Fibroblast of lung (primary cell): ENCODE measurements at regions not wholly inside any gene's neighbourhood (a gene's known extent, or its start where the extent isn't known, plus 50 kb on each side); places are given as distances from the start of the nearest gene placed in this dataset.

Source experiments
- DNase-seq, 2 donors: peaks; one replicate each; pipeline versions ENCODE4 v3.0.0 to v3.0.0-alpha.2; 2010; ENCODE audit warnings: low read depth in 2 of 2
- H2AFZ ChIP-seq: 2 replicates; pipeline ENCODE4 v1.5.1; 2012; ENCODE audit warnings: low read length, control low read depth, inconsistent platforms
- H3K27ac ChIP-seq: 2 replicates; pipeline ENCODE4 v1.5.1; 2011; ENCODE audit warnings: low read length, control low read depth; ENCODE audit not compliant: insufficient read depth
- H3K27me3 ChIP-seq: 2 replicates; pipeline ENCODE4 v1.5.1; 2011; ENCODE audit warnings: mild to moderate bottlenecking, low read length; ENCODE audit not compliant: control insufficient read depth, insufficient read depth
- H3K36me3 ChIP-seq: 2 replicates; pipeline ENCODE4 v1.5.1; 2011; ENCODE audit warnings: low read length; ENCODE audit not compliant: control insufficient read depth, insufficient read depth
- H3K4me1 ChIP-seq: 2 replicates; pipeline ENCODE4 v1.5.1; 2011; ENCODE audit warnings: low read length; ENCODE audit not compliant: control insufficient read depth, insufficient read depth; ENCODE audit errors: extremely low read depth
- H3K4me2 ChIP-seq: 2 replicates; pipeline ENCODE4 v1.5.1; 2011; ENCODE audit warnings: low read length, control low read depth; ENCODE audit not compliant: insufficient read depth; ENCODE audit errors: extremely low read depth
- H3K4me3 ChIP-seq, 4 experiments: fragments of 200-600 bp in 1 of 4; sonication (generic) in 1 of 4; replicated peaks in 1 of 4; 2 replicates each; pipeline ENCODE4 v1.5.1; 2011 to 2016; ENCODE audit warnings: low read length in 4 of 4, low read depth in 3 of 4, mild to moderate bottlenecking in 3 of 4, control low read depth in 2 of 4, inconsistent platforms in 1 of 4, mixed read lengths in 1 of 4; ENCODE audit not compliant: insufficient read depth in 1 of 4; ENCODE audit errors: control extremely low read depth in 1 of 4
- H3K79me2 ChIP-seq: 2 replicates; pipeline ENCODE4 v1.5.1; 2012; ENCODE audit warnings: mild to moderate bottlenecking, low read length, inconsistent platforms; ENCODE audit not compliant: control insufficient read depth, insufficient read depth
- H3K9ac ChIP-seq: 2 replicates; pipeline ENCODE4 v1.5.1; 2011; ENCODE audit warnings: mild to moderate bottlenecking, low read length, control low read depth; ENCODE audit not compliant: insufficient read depth
- H3K9me3 ChIP-seq: 2 replicates; pipeline ENCODE4 v1.5.1; 2012; ENCODE audit warnings: low read depth, low read length; ENCODE audit not compliant: control insufficient read depth, insufficient read depth
- H4K20me1 ChIP-seq: 2 replicates; pipeline ENCODE4 v1.5.1; 2011; ENCODE audit warnings: low read length; ENCODE audit not compliant: control insufficient read depth, insufficient read depth; ENCODE audit errors: extremely low read depth
- EZH2 ChIP-seq: IDR thresholded peaks from 2 replicates; pipeline ENCODE4 v1.5.1; 2012; ENCODE audit warnings: low read length, control low read depth, mild to moderate bottlenecking; ENCODE audit errors: missing control alignments
- TF ChIP-seq, protein P1 (sequence below), 2 donors: IDR thresholded peaks in 1 of 2; conservative IDR thresholded peaks in 1 of 2; 1 replicate in 1 of 2; 2 replicates in 1 of 2; pipeline ENCODE4 v1.5.1; 2011 to 2012; ENCODE audit warnings: low read length in 2 of 2, control low read depth in 1 of 2, inconsistent platforms in 1 of 2, low read depth in 1 of 2, mild to moderate bottlenecking in 1 of 2

DNA sequence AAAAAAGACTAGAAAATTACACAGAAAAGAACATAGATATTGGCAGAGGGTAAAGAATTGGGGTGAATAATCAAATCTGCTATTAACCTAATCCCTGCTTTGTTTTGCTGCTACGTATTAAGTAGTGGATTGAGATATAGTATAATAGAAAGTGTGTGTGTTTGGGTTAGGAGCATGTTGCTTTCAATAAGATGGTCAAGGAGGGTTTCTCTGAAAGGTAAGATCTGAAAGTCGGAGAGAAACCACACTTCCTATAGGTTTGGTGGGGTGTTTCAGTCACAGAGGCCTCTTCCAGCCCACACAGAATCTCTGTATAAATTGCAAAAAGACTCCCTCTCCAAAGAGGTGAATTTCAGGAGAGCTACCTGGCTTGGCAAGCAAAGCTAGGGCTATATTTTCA lies 345.7 kb upstream of the SATB1 start:
- Histone ChIP-seq H4K20me1 (no peaks in the 10 kb centered on the region), H2AFZ (no peak overlapping the region), H3K27me3 (no peaks in the 10 kb centered on the region), H3K9ac (no peak overlapping the region), H3K4me3 (no peak overlapping the region), H3K4me1 (no peaks in the 10 kb centered on the region), H3K36me3 (no peaks in the 10 kb centered on the region), H3K27ac (no peak overlapping the region), H3K9me3 (no peaks in the 10 kb centered on the region), H3K4me2 (no peak overlapping the region), H3K79me2 (no peaks in the 10 kb centered on the region)
- TF ChIP-seq, protein P1, sequence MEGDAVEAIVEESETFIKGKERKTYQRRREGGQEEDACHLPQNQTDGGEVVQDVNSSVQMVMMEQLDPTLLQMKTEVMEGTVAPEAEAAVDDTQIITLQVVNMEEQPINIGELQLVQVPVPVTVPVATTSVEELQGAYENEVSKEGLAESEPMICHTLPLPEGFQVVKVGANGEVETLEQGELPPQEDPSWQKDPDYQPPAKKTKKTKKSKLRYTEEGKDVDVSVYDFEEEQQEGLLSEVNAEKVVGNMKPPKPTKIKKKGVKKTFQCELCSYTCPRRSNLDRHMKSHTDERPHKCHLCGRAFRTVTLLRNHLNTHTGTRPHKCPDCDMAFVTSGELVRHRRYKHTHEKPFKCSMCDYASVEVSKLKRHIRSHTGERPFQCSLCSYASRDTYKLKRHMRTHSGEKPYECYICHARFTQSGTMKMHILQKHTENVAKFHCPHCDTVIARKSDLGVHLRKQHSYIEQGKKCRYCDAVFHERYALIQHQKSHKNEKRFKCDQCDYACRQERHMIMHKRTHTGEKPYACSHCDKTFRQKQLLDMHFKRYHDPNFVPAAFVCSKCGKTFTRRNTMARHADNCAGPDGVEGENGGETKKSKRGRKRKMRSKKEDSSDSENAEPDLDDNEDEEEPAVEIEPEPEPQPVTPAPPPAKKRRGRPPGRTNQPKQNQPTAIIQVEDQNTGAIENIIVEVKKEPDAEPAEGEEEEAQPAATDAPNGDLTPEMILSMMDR (conservative IDR thresholded peaks at IDR 0.05 in 1 of 2, IDR thresholded peaks at IDR 0.05 in 1 of 2; ENCODE audit: low read depth in 1 of 2, low read length in 2 of 2): no peak
- TF ChIP-seq EZH2: no peak
- no peak for DNase-seq

DNA sequence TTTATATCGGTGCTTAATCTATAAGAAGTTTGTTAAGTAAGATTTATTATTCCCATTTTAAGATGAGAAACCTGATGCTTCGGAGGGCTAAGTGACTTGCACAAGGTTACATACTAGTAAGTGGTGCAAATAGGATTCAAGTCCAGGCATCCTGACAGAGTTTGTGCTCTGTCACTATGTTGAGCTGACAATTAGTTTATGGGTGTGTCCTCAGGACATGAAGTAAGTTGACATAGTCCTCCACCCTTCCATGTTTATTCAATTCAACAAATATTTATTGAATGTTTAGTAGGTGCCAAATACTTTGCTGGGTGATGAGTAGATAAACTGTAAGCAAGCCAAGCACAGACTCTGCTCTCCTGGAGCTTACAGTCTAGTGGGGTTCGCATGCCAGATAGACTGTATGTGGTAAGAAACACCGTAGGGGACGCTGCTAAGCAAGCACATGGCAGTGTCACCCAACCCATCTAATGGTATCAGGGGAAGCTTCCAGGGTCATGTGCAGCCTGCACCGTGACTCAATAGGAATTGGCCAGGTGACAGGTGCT lies 342.7 kb upstream of the SATB1 start:
- TF ChIP-seq, protein P1 (conservative IDR thresholded peaks at IDR 0.05 in 1 of 2, IDR thresholded peaks at IDR 0.05 in 1 of 2; ENCODE audit: low read depth in 1 of 2, low read length in 2 of 2): no peak
- TF ChIP-seq EZH2: no peak
- no peak overlapping the region for H3K4me3 ChIP-seq
- no peak for DNase-seq
- no peaks in the 10 kb centered on the region for H3K27me3 ChIP-seq
- H3K9me3 ChIP-seq: no peaks in the 10 kb centered on the region
- H3K4me2 ChIP-seq: no peak overlapping the region
- H4K20me1 ChIP-seq: no peaks in the 10 kb centered on the region
- H3K4me1 ChIP-seq: no peaks in the 10 kb centered on the region
- no peak overlapping the region for H2AFZ ChIP-seq
- H3K36me3 ChIP-seq: no peaks in the 10 kb centered on the region
- no peak overlapping the region for H3K27ac ChIP-seq
- H3K79me2 ChIP-seq: no peaks in the 10 kb centered on the region
- no peak overlapping the region for H3K9ac ChIP-seq

DNA sequence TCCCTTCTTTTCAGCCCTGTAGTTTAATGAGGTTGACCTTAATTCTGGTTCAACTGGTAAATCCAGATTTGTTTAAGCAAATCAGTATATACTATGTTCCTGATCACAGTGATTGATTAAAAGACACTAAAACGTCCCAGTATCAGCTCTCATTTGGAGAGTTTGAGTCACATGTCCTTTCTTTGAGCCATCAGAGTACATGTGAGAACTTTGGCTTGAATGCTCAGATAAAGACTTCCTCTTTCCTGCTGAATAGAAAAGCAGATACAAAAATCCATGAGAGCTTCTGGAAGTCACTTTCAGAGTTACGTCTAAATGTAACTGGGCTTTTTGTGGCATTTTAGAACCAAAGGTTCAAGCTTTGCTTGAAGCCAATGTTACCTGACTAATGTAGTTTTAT lies 341.8 kb upstream of the SATB1 start:
- H3K4me1 ChIP-seq: no peaks in the 10 kb centered on the region
- no peaks in the 10 kb centered on the region for H3K27me3 ChIP-seq
- H2AFZ ChIP-seq: no peak overlapping the region
- no peak overlapping the region for H3K4me2 ChIP-seq
- no peak overlapping the region for H3K27ac ChIP-seq
- H3K9ac ChIP-seq: no peak overlapping the region
- no peak overlapping the region for H3K4me3 ChIP-seq
- no peak for DNase-seq
- no peak for TF ChIP-seq EZH2
- TF ChIP-seq, protein P1 (conservative IDR thresholded peaks at IDR 0.05 in 1 of 2, IDR thresholded peaks at IDR 0.05 in 1 of 2; ENCODE audit: low read depth in 1 of 2, low read length in 2 of 2): no peak
- no peaks in the 10 kb centered on the region for H3K79me2 ChIP-seq
- no peaks in the 10 kb centered on the region for H3K36me3 ChIP-seq
- no peaks in the 10 kb centered on the region for H3K9me3 ChIP-seq
- H4K20me1 ChIP-seq: no peaks in the 10 kb centered on the region
